Sigmoid colon (tissue), 6 donors: ENCODE measurements at regions not wholly inside any gene's neighbourhood (a gene's known extent, or its start where the extent isn't known, plus 50 kb on each side); places are given as distances from the start of the nearest gene placed in this dataset.
"Not testable (repeated sequence)": the region's sequence is repeated elsewhere in the genome, so short reads cannot be mapped to it uniquely, and the experiment has no call there.

Experiments used
- DNase-seq: peaks from one replicate; pipeline ENCODE4 v3.0.0-alpha.2; 2019
- H3K27ac ChIP-seq, 4 donors: fragments of 200-600 bp; sonication (generic); one replicate each; pipeline ENCODE4 v1.5.1; 2016 to 2019; ENCODE audit warnings: mild to moderate bottlenecking in 1 of 4
- H3K27me3 ChIP-seq, 3 donors: fragments of 200-600 bp; sonication (generic); one replicate each; pipeline ENCODE4 v1.5.1; 2019; ENCODE audit warnings: mild to moderate bottlenecking in 1 of 3
- H3K36me3 ChIP-seq, 4 donors: fragments of 200-600 bp; sonication (generic); one replicate each; pipeline ENCODE4 v1.5.1; 2016 to 2019
- H3K4me1 ChIP-seq, 4 donors: fragments of 200-600 bp; sonication (generic); one replicate each; pipeline ENCODE4 v1.5.1; 2017 to 2019
- H3K4me3 ChIP-seq, 4 donors: fragments of 200-600 bp; sonication (generic); one replicate each; pipeline ENCODE4 v1.5.1; 2017 to 2019; ENCODE audit warnings: mild to moderate bottlenecking in 2 of 4, moderate library complexity in 1 of 4
- H3K9me3 ChIP-seq, 4 donors: fragments of 200-600 bp in 3 of 4; sonication (generic) in 3 of 4; one replicate each; pipeline versions ENCODE4 v1.5.1 to v1.6.1; 2013 to 2019
- EP300 ChIP-seq, 4 donors: sonication (generic); formaldehyde crosslinking; IDR thresholded peaks; one replicate each; pipeline ENCODE4 v1.6.1; 2017; ENCODE audit warnings: antibody characterized with exemption in 4 of 4
- POLR2A ChIP-seq, 2 donors: fragments of 450-650 bp; IDR thresholded peaks; one replicate each; pipeline ENCODE4 v1.6.1; 2016; ENCODE audit warnings: antibody characterized with exemption in 2 of 2, mild to moderate bottlenecking in 2 of 2, moderate library complexity in 2 of 2
- POLR2AphosphoS5 ChIP-seq, 4 donors: sonication (generic); formaldehyde crosslinking; IDR thresholded peaks; one replicate each; pipeline ENCODE4 v1.6.1; 2017; ENCODE audit warnings: antibody characterized with exemption in 4 of 4
- WGBS, 2 donors: extraction: QIAGEN DNeasy Blood & Tissue Kit; methylation state at CpG; one replicate each; pipeline ENCODE4 v1.1.7; 2013; 5-methylcytosine and 5-hydroxymethylcytosine counted together
- intact Hi-C: fragments of 100-400 bp; cut with DNase I; formaldehyde crosslinking; loops from one replicate; pipeline ENCODE4 v1.15.1; 2023
- TF ChIP-seq, protein P1 (sequence below), 4 experiments: fragments of 450-650 bp in 3 of 4; fragments of 200-600 bp in 1 of 4; IDR thresholded peaks; one replicate each; pipeline ENCODE4 v1.5.1; 2016 to 2019; ENCODE audit warnings: antibody characterized with exemption in 4 of 4, mild to moderate bottlenecking in 3 of 4, moderate library complexity in 2 of 4
- donor health status: healthy with polysubstance abuse.
- donor health status: healthy.

DNA sequence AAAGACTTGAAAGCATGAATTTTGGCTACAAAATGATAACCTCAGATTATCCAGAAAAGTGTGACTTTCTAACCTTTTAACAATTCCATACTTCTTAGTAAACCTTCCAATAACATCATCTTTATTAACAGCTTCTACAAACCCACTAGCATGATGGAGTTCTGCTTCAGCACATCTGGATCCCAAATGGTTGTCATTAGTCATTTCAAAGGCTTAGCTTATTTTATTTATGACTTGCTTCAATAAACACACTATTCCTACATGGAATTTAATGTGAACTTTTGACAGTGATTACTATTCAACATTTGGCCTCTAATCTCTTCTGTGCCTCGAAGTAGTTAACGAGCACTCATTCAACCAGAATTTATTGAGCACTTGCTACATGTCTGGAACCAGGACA is 808.3 kb downstream of the TSN start:
- no peaks in the 10 kb centered on the region for H3K36me3 ChIP-seq
- H3K9me3 ChIP-seq = no peaks in the 10 kb centered on the region
- no peak for DNase-seq
- no peak overlapping the region for H3K4me3 ChIP-seq
- H3K27ac ChIP-seq = no peak overlapping the region
- no peaks in the 10 kb centered on the region for H3K27me3 ChIP-seq
- H3K4me1 ChIP-seq = no peaks in the 10 kb centered on the region
- TF ChIP-seq, protein P1, sequence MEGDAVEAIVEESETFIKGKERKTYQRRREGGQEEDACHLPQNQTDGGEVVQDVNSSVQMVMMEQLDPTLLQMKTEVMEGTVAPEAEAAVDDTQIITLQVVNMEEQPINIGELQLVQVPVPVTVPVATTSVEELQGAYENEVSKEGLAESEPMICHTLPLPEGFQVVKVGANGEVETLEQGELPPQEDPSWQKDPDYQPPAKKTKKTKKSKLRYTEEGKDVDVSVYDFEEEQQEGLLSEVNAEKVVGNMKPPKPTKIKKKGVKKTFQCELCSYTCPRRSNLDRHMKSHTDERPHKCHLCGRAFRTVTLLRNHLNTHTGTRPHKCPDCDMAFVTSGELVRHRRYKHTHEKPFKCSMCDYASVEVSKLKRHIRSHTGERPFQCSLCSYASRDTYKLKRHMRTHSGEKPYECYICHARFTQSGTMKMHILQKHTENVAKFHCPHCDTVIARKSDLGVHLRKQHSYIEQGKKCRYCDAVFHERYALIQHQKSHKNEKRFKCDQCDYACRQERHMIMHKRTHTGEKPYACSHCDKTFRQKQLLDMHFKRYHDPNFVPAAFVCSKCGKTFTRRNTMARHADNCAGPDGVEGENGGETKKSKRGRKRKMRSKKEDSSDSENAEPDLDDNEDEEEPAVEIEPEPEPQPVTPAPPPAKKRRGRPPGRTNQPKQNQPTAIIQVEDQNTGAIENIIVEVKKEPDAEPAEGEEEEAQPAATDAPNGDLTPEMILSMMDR (IDR thresholded peaks at IDR 0.05) = no peak
- no peak for TF ChIP-seq EP300 (IDR thresholded peaks at IDR 0.05)
- no peak for TF ChIP-seq POLR2A (IDR thresholded peaks at IDR 0.05)
- TF ChIP-seq POLR2AphosphoS5 (IDR thresholded peaks at IDR 0.05) = no peak
- 75% methylated on average over 2 of the region's 2 CpGs for WGBS, 2 donors
- intact Hi-C loops = no loop called here

DNA sequence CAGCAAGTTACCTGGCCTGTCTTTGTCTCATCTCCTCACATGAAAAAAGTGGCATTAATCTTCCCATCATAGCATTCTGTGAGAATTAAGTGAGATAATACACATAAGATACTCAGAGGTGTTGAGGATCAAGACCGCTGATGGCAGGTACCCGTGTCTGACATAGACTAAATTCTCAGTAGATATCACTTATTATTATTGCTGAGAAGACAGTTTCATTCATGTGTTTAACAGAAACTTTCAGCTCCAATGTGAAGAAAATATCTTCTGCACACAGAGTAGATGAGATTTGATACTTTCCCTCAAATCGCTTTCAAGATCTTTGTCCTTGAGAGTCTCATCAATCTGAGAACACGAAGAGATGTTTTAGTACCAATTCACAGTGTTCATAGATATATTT is 809.4 kb downstream of the TSN start:
- WGBS, 2 donors = 92 to 96% methylated on average over 4 of the region's 4 CpGs
- H3K4me1 ChIP-seq = no peaks in the 10 kb centered on the region
- no peaks in the 10 kb centered on the region for H3K36me3 ChIP-seq
- no peak overlapping the region for H3K27ac ChIP-seq
- no peak for DNase-seq
- intact Hi-C loops = no loop called here
- H3K9me3 ChIP-seq = no peaks in the 10 kb centered on the region
- TF ChIP-seq, protein P1 (IDR thresholded peaks at IDR 0.05) = no peak
- no peak for TF ChIP-seq POLR2A (IDR thresholded peaks at IDR 0.05)
- no peak for TF ChIP-seq EP300 (IDR thresholded peaks at IDR 0.05)
- no peak for TF ChIP-seq POLR2AphosphoS5 (IDR thresholded peaks at IDR 0.05)
- H3K4me3 ChIP-seq = no peak overlapping the region
- H3K27me3 ChIP-seq = no peaks in the 10 kb centered on the region

DNA sequence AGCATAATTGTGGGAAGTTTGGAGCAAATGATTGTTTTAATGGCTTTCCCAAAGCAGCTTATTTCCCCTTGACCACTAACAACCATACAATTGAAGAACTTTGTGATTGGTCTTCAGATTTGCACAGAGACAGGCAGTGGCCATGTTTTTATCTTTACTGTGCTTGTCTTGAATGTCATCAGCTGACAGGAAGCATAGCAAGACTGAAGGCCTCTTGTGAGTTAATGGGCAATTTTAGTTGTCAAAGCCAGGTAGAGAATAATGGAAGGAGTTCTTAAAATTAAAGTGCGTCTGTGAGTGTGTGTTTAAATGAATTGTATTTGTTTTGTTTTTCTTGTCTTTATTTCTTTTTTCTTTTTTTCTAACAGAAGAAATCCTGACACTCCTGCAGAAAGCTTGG is 809.9 kb downstream of the TSN start:
- H3K4me3 ChIP-seq = no peak overlapping the region
- DNase-seq = no peak
- no peaks in the 10 kb centered on the region for H3K36me3 ChIP-seq
- no peaks in the 10 kb centered on the region for H3K9me3 ChIP-seq
- WGBS, 2 donors = 0 to 85% methylated on average over 1 of the region's 1 CpG
- intact Hi-C loops = no loop called here
- TF ChIP-seq POLR2A (IDR thresholded peaks at IDR 0.05) = no peak
- TF ChIP-seq EP300 (IDR thresholded peaks at IDR 0.05) = no peak
- TF ChIP-seq, protein P1 (IDR thresholded peaks at IDR 0.05) = no peak
- no peak for TF ChIP-seq POLR2AphosphoS5 (IDR thresholded peaks at IDR 0.05)
- no peaks in the 10 kb centered on the region for H3K27me3 ChIP-seq
- H3K4me1 ChIP-seq = no peaks in the 10 kb centered on the region
- no peak overlapping the region for H3K27ac ChIP-seq

DNA sequence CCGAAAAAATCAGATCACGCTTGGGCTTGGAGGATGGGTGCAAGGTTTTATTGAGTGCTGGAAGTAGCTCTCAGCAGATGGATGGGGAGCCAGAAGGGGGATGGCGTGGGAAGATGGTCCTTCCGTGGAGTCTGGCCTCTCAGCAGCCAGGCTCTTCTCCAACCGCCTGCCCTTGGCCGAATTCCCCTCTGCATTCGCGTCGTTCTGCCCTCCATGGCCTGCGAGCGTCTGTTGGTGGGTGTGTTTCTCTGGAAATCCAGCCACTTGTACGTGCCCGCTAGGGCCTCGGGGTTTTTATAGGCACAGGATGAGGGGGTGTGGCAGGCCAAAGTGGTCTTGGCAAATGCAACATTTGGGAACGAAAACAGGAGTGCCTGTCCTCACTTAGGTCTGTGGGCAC is 815.2 kb downstream of the TSN start:
- Histone ChIP-seq H3K27me3 (no peaks in the 10 kb centered on the region), H3K4me3 (no peak overlapping the region), H3K36me3 (no peaks in the 10 kb centered on the region), H3K27ac (no peak overlapping the region), H3K4me1 (no peaks in the 10 kb centered on the region), H3K9me3 (no peaks in the 10 kb centered on the region)
- intact Hi-C loops = no loop called here
- WGBS, 2 donors = 92 to 94% methylated on average over 15 of the region's 15 CpGs
- no peak for DNase-seq
- TF ChIP-seq EP300 (IDR thresholded peaks at IDR 0.05) = no peak
- TF ChIP-seq, protein P1 (IDR thresholded peaks at IDR 0.05) = no peak
- no peak for TF ChIP-seq POLR2AphosphoS5 (IDR thresholded peaks at IDR 0.05)
- no peak for TF ChIP-seq POLR2A (IDR thresholded peaks at IDR 0.05)

DNA sequence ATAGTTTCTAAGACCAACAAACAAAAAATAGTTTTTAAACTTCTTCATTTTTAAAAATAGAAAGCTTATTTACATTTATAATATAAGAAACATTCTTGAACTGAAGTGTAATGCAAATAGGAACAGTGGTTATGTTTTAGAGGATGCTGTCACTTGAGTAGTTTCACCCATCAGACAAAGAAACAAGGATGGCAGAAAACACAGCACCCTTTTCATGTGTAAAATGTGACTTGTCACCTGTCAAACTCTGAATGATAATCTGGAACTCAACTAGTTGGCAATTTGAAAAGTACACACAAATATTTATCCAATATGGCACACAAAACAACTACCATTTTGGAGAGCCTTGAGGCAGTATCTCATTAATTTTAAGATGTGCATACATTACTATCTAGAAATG is 816.0 kb downstream of the TSN start:
- H3K9me3 ChIP-seq, H3K4me3 ChIP-seq, H3K27me3 ChIP-seq, intact Hi-C loops, DNase-seq, H3K27ac ChIP-seq, H3K36me3 ChIP-seq, H3K4me1 ChIP-seq: not testable (repeated sequence)
